T47D (cell line): ENCODE measurements at regions not wholly inside any gene's neighbourhood (a gene's known extent, or its start where the extent isn't known, plus 50 kb on each side); places are given as distances from the start of the nearest gene placed in this dataset.
"Not testable (repeated sequence)": the region's sequence is repeated elsewhere in the genome, so short reads cannot be mapped to it uniquely, and the experiment has no call there.

ENCODE experiments used
- DNase-seq, 2 experiments: peaks; one replicate each; pipeline versions ENCODE4 v3.0.0 to v3.0.0-alpha.2; 2011 to 2012; ENCODE audit warnings: low read depth in 1 of 2, low spot score in 1 of 2
- JUND ChIP-seq: IDR thresholded peaks from 2 replicates; pipeline ENCODE4 v1.6.1; 2012; ENCODE audit warnings: low read depth
- in situ Hi-C: cut with HindIII; loops from 2 replicates; pipeline ENCODE4 v1.10.0; 2016; ENCODE audit warnings: low sequenced_read_pairs, low pct_unique_long_range_greater_than_20kb

GRCh38 chr11:106540001-106540400 is 462.5 kb downstream of the AASDHPPT start:
- in situ Hi-C loops, result no loop called here
- no peak for DNase-seq
- no peak for TF ChIP-seq JUND

- in situ Hi-C loops, result no loop called here
- no peak for TF ChIP-seq JUND
- DNase-seq, result no peak
Measured at GRCh38 chr11:106548406-106548805, 469.9 kb downstream of the GUCY1A2 start.

- no peak for TF ChIP-seq JUND
- in situ Hi-C loops, result no loop called here
- DNase-seq, result no peak
Measured at GRCh38 chr11:106551744-106552673, 466.3 kb downstream of the GUCY1A2 start.

- no peak for TF ChIP-seq JUND
- DNase-seq, result peak in 1 of 2 experiments; percentile 6
- in situ Hi-C loops, result no loop called here
Measured at GRCh38 chr11:106552694-106553203, 465.5 kb downstream of the GUCY1A2 start.

- DNase-seq, result no peak
- TF ChIP-seq JUND, result no peak
- in situ Hi-C loops, result no loop called here
Measured at GRCh38 chr11:106553304-106553703, 465.0 kb downstream of the GUCY1A2 start.

- in situ Hi-C loops, DNase-seq: not testable (repeated sequence)
Measured at GRCh38 chr11:106555566-106556250, 462.6 kb downstream of the GUCY1A2 start.

GRCh38 chr11:106565326-106565725 is 452.9 kb downstream of the GUCY1A2 start:
- no peak for TF ChIP-seq JUND
- in situ Hi-C loops, result no loop called here
- no peak for DNase-seq

- no peak for DNase-seq
- TF ChIP-seq JUND, result no peak
- in situ Hi-C loops, result no loop called here
Measured at GRCh38 chr11:106568632-106569031, 449.6 kb downstream of the GUCY1A2 start.

GRCh38 chr11:106577384-106577783 is 440.9 kb downstream of the GUCY1A2 start:
- DNase-seq, in situ Hi-C loops: not testable (repeated sequence)

- in situ Hi-C loops, result no loop called here
- no peak for TF ChIP-seq JUND
- DNase-seq, result no peak
Measured at GRCh38 chr11:106581399-106581798, 436.9 kb downstream of the GUCY1A2 start.

GRCh38 chr11:106585061-106585460 is 433.2 kb downstream of the GUCY1A2 start:
- DNase-seq, result peak in 1 of 2 experiments; percentile 54
- in situ Hi-C loops, result no loop called here
- no peak for TF ChIP-seq JUND

- TF ChIP-seq JUND, result no peak
- DNase-seq, result no peak
- in situ Hi-C loops, result no loop called here
Measured at GRCh38 chr11:106594751-106595351, 423.4 kb downstream of the GUCY1A2 start.

GRCh38 chr11:106601684-106602297 is 416.5 kb downstream of the GUCY1A2 start:
- in situ Hi-C loops, result no loop called here
- peak; percentile 9 to 37 for DNase-seq
- TF ChIP-seq JUND, result peak; percentile 67; the same call in 1 of the 2 replicates
